ENCODE measurements at regions not wholly inside any gene's neighbourhood (a gene's known extent, or its start where the extent isn't known, plus 50 kb on each side); places are given as distances from the start of the nearest gene placed in this dataset.

DNA sequence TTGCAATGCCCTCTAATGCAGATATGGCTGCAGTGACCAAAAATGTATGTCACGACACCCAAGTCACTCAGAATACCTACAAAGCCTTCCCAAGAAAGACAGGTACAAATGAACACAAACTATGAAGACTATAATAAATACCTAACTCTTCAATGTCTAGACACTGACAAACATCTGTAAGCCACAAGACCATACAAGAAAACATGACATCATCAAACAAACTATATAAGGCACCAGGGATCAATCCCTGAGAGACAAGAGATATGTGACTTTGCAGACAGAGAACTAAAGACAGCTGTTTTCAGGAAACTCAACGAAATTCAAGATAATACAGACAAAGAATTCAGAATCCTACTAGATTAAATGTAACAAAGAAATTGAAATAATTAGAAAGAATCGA, 603.7 kb downstream of the CDH9 start:
- no peak for TF ChIP-seq EP300 (conservative IDR thresholded peaks at IDR 0.05; ENCODE audit: poor library complexity, severe bottlenecking)
- TF ChIP-seq CTCF (IDR thresholded peaks at IDR 0.05; ENCODE audit: poor library complexity, severe bottlenecking), result no peak
- no peak for TF ChIP-seq RAD21 (conservative IDR thresholded peaks at IDR 0.05)
- TF ChIP-seq TAF1 (IDR thresholded peaks at IDR 0.05; ENCODE audit: low read depth), result no peak
- no peak for TF ChIP-seq POLR2AphosphoS5 (IDR thresholded peaks at IDR 0.05)
- no peak for TF ChIP-seq EZH2 (IDR thresholded peaks at IDR 0.05; ENCODE audit: borderline replicate concordance, insufficient read depth, low read length, poor library complexity, severe bottlenecking)
